Muscle layer of duodenum (tissue), 2 donors: ENCODE measurements at regions not wholly inside any gene's neighbourhood (a gene's known extent, or its start where the extent isn't known, plus 50 kb on each side); places are given as distances from the start of the nearest gene placed in this dataset.

Experiments used
- H3K27ac ChIP-seq: one replicate; pipeline ENCODE4 v1.7.0; 2013; ENCODE audit warnings: mild to moderate bottlenecking, low read length
- H3K27me3 ChIP-seq: one replicate; pipeline ENCODE4 v1.7.0; 2013; ENCODE audit warnings: low read depth, mild to moderate bottlenecking, control low read depth, low read length
- H3K36me3 ChIP-seq, 2 donors: one replicate each; pipeline ENCODE4 v1.7.0; 2013; ENCODE audit warnings: low read length in 2 of 2, control low read depth in 1 of 2, mild to moderate bottlenecking in 1 of 2; ENCODE audit not compliant: insufficient read depth in 2 of 2, control insufficient read depth in 1 of 2
- H3K4me1 ChIP-seq, 2 donors: one replicate each; pipeline ENCODE4 v1.7.0; 2013; ENCODE audit warnings: low read length in 2 of 2, mild to moderate bottlenecking in 2 of 2, control low read depth in 1 of 2, moderate library complexity in 1 of 2; ENCODE audit not compliant: insufficient read depth in 2 of 2, control insufficient read depth in 1 of 2
- H3K4me3 ChIP-seq, 2 donors: one replicate each; pipeline ENCODE4 v1.7.0; 2013; ENCODE audit warnings: low read length in 2 of 2, low read depth in 1 of 2, mild to moderate bottlenecking in 1 of 2
- H3K9me3 ChIP-seq, 2 donors: one replicate each; pipeline ENCODE4 v1.7.0; 2013; ENCODE audit warnings: low read length in 2 of 2, control low read depth in 1 of 2, mild to moderate bottlenecking in 1 of 2; ENCODE audit not compliant: control insufficient read depth in 1 of 2
- donor health status: healthy.

DNA sequence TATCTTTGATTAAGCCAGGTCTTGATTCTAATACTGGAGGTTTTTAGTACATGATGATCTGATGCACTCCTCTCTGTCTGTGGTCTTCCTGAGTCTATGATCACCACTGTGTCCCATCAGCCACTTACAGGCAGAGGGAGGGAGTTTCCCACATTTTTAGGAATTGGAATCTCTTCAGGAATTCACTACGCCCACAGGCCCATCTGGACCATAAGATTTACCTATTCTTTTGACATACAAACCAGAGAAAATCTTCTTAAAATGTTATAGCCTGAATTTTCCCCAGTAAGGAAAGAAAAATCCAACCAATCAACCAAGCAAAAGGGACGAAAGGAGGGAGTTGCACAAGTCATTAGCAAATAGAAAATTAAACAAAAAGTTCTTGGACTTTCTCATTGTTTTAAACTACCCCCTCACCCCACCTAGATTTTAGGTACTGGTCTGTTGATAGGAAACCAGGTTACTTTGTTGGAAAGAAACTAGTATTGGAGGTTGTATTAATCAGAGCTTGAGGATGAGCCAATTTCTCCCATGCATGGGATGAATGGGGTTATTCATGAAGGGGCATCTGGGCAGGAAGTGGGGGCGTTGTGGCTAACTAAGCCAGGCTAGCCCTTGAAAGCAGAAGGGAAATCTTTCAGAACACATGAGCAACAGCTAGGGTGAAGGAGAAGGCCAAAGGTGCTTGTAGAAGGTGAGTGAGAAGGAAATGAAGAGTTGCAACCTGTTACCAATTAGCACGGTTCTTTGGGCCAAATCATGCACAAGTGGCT is 328.2 kb upstream of the MEX3C start:
- no peaks in the 10 kb centered on the region for H3K4me1 ChIP-seq
- H3K27ac ChIP-seq = no peak overlapping the region
- H3K4me3 ChIP-seq = no peak overlapping the region
- H3K9me3 ChIP-seq = no peaks in the 10 kb centered on the region
- H3K27me3 ChIP-seq = no peaks in the 10 kb centered on the region
- no peaks in the 10 kb centered on the region for H3K36me3 ChIP-seq

GRCh38 chr18:51527826-51528225 is 330.3 kb upstream of the MEX3C start:
- Histone ChIP-seq H3K4me1 (no peaks in the 10 kb centered on the region), H3K4me3 (no peak overlapping the region), H3K27me3 (no peaks in the 10 kb centered on the region), H3K27ac (no peak overlapping the region), H3K36me3 (no peaks in the 10 kb centered on the region), H3K9me3 (no peaks in the 10 kb centered on the region)

GRCh38 chr18:51531501-51531900 is 334.0 kb upstream of the MEX3C start:
- no peak overlapping the region for H3K4me3 ChIP-seq
- no peaks in the 10 kb centered on the region for H3K9me3 ChIP-seq
- no peaks in the 10 kb centered on the region for H3K36me3 ChIP-seq
- H3K4me1 ChIP-seq = no peaks in the 10 kb centered on the region
- no peak overlapping the region for H3K27ac ChIP-seq
- no peaks in the 10 kb centered on the region for H3K27me3 ChIP-seq

- no peak overlapping the region for H3K4me3 ChIP-seq
- H3K36me3 ChIP-seq = no peaks in the 10 kb centered on the region
- H3K4me1 ChIP-seq = no peaks in the 10 kb centered on the region
- H3K27me3 ChIP-seq = no peaks in the 10 kb centered on the region
- H3K27ac ChIP-seq = no peak overlapping the region
- no peaks in the 10 kb centered on the region for H3K9me3 ChIP-seq
Observed at GRCh38 chr18:51537487-51537886, 340.0 kb upstream of the MEX3C start.

DNA sequence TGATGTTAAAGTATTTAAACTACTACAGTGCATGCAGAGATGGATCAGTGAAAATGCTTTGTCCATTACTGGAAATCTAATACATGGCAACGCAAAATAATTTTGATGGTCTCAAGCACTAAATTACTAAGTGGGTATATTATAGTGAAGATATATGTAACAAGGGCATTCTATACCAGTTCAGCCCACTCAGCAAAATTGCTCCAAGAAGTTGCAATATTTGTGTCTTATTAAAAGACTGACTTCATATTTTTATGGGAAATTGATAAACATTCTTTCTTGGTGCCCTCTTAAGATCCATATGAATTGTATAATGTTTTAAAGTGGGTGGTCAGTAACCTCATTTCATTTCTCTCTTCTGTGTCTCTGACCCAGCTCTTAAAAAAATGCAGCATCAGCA is 343.1 kb upstream of the MEX3C start:
- no peak overlapping the region for H3K4me3 ChIP-seq
- no peaks in the 10 kb centered on the region for H3K4me1 ChIP-seq
- no peak overlapping the region for H3K27ac ChIP-seq
- H3K9me3 ChIP-seq = no peaks in the 10 kb centered on the region
- H3K36me3 ChIP-seq = no peaks in the 10 kb centered on the region
- H3K27me3 ChIP-seq = no peaks in the 10 kb centered on the region

DNA sequence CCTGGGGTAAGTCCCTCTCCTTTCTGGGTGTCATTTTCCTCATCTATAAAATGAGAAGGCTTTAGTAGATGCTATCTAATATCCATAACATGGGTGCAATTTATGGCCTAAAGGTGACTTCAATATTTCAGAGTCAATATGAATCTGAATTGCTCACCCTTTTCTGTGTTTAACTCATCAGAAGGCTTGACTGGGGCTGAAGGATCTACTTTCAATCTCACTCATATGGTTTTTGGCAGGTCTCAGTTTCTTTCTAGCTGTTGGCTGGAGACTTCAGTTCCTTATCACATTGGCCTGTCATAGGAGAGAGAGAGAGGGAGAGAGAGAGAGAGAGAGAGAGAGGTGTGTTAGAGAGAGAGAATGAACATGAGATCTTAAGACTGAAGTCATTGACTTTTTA is 343.7 kb upstream of the MEX3C start:
- Histone ChIP-seq H3K9me3 (no peaks in the 10 kb centered on the region), H3K4me3 (no peak overlapping the region)

GRCh38 chr18:51543658-51544155 is 346.2 kb upstream of the MEX3C start:
- no peaks in the 10 kb centered on the region for H3K36me3 ChIP-seq
- H3K9me3 ChIP-seq = no peaks in the 10 kb centered on the region
- H3K4me1 ChIP-seq = no peaks in the 10 kb centered on the region
- no peaks in the 10 kb centered on the region for H3K27me3 ChIP-seq
- H3K27ac ChIP-seq = no peak overlapping the region
- no peak overlapping the region for H3K4me3 ChIP-seq

More for the DNA sequence above, 343.7 kb upstream of the MEX3C start:
- H3K36me3 ChIP-seq = no peaks in the 10 kb centered on the region
- no peak overlapping the region for H3K27ac ChIP-seq
- H3K27me3 ChIP-seq = no peaks in the 10 kb centered on the region
- no peaks in the 10 kb centered on the region for H3K4me1 ChIP-seq

DNA sequence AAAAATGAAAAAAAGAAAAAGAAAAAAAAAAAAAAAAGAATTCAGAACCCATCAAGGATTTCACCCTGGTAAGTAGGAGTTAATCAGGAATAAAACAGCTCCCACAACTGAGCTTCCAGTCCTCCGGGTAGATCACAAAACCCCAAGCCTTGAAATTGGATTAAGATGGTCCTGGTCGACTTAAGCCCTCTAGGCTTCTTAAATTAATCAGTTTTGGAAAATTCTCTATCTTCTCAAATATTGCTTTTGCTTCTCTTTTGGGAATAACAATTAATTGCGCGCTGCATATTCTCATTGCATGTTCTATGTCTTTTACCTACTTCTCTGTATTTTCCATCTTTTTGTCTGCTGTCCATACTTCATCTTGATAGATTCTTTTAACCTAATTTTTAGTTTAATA is 348.0 kb upstream of the MEX3C start:
- H3K4me3 ChIP-seq = no peak overlapping the region
- H3K27me3 ChIP-seq = no peaks in the 10 kb centered on the region
- no peaks in the 10 kb centered on the region for H3K4me1 ChIP-seq
- no peaks in the 10 kb centered on the region for H3K9me3 ChIP-seq
- H3K36me3 ChIP-seq = no peaks in the 10 kb centered on the region
- H3K27ac ChIP-seq = no peak overlapping the region

GRCh38 chr18:51559198-51559901 is 361.9 kb upstream of the MEX3C start:
- peaks cover 4 to 6% of the 10 kb centered on the region in 2 donors for H3K9me3 ChIP-seq
- no peaks in the 10 kb centered on the region for H3K27me3 ChIP-seq
- H3K36me3 ChIP-seq = no peaks in the 10 kb centered on the region
- no peak overlapping the region for H3K4me3 ChIP-seq
- H3K27ac ChIP-seq = no peak overlapping the region
- no peaks in the 10 kb centered on the region for H3K4me1 ChIP-seq

DNA sequence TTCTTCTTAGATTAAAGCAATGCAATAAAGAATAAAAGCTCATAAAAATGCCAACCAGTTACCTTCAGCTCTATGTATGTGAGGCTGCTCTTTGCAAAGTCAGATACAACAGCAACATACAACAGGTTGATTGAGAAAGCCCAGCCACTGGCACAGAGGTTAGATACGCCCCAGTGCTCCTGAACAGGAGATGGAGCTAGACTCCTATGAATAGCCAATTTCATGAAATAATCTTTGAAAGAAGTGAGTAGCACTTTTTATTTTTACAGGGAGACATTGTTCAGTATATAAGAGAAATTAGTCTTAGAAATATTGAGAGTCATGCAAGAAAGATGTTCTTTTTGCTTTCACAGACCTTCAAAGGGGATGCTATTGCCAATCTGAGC is 362.4 kb upstream of the MEX3C start:
- Histone ChIP-seq H3K9me3 (peaks cover 0 to under 1% of the 10 kb centered on the region in 2 donors), H3K4me1 (no peaks in the 10 kb centered on the region), H3K27me3 (no peaks in the 10 kb centered on the region), H3K27ac (no peak overlapping the region), H3K4me3 (no peak overlapping the region), H3K36me3 (no peaks in the 10 kb centered on the region)

GRCh38 chr18:51561821-51562220 is 364.3 kb upstream of the MEX3C start:
- H3K9me3 ChIP-seq = no peaks in the 10 kb centered on the region
- H3K4me1 ChIP-seq = no peaks in the 10 kb centered on the region
- no peaks in the 10 kb centered on the region for H3K36me3 ChIP-seq
- H3K27ac ChIP-seq = no peak overlapping the region
- H3K27me3 ChIP-seq = no peaks in the 10 kb centered on the region
- no peak overlapping the region for H3K4me3 ChIP-seq
